Liver (tissue), 8 donors: ENCODE measurements at regions not wholly inside any gene's neighbourhood (a gene's known extent, or its start where the extent isn't known, plus 50 kb on each side); places are given as distances from the start of the nearest gene placed in this dataset.

Experiments used
- DNase-seq: peaks from one replicate; pipeline ENCODE4 v3.0.0-alpha.2; 2017; ENCODE audit warnings: low spot score
- H3K27ac ChIP-seq, 2 donors: one replicate each; pipeline ENCODE4 v1.7.0; 2013; ENCODE audit warnings: inconsistent platforms in 2 of 2, low read length in 2 of 2, control low read depth in 1 of 2, low read depth in 1 of 2, mild to moderate bottlenecking in 1 of 2
- H3K27me3 ChIP-seq, 4 donors: one replicate each; pipeline versions ENCODE4 v1.6.1 to v1.7.0; 2013; ENCODE audit warnings: low read length in 3 of 4, inconsistent platforms in 1 of 4, mild to moderate bottlenecking in 1 of 4, moderate library complexity in 1 of 4; ENCODE audit not compliant: control insufficient read depth in 4 of 4, insufficient read depth in 4 of 4
- H3K36me3 ChIP-seq, 4 donors: one replicate each; pipeline versions ENCODE4 v1.6.1 to v1.7.0; 2013; ENCODE audit warnings: low read length in 3 of 4, mild to moderate bottlenecking in 3 of 4, low read depth in 1 of 4, moderate library complexity in 1 of 4; ENCODE audit not compliant: control insufficient read depth in 4 of 4, insufficient read depth in 3 of 4
- H3K4me1 ChIP-seq, 4 donors: one replicate each; pipeline versions ENCODE4 v1.6.1 to v1.7.0; 2013; ENCODE audit warnings: low read length in 3 of 4, mild to moderate bottlenecking in 3 of 4, moderate library complexity in 1 of 4; ENCODE audit not compliant: control insufficient read depth in 4 of 4, insufficient read depth in 4 of 4
- H3K4me3 ChIP-seq, 3 donors: one replicate each; pipeline versions ENCODE4 v1.6.1 to v1.7.0; 2013; ENCODE audit warnings: low read length in 3 of 3, control low read depth in 1 of 3, low read depth in 1 of 3, mild to moderate bottlenecking in 1 of 3
- H3K9ac ChIP-seq, 2 donors: one replicate each; pipeline ENCODE4 v1.7.0; 2013; ENCODE audit warnings: low read length in 2 of 2, mild to moderate bottlenecking in 2 of 2, moderate library complexity in 2 of 2, control low read depth in 1 of 2, low read depth in 1 of 2
- H3K9me3 ChIP-seq, 4 donors: one replicate each; pipeline versions ENCODE4 v1.6.1 to v1.7.0; 2013; ENCODE audit warnings: low read length in 3 of 4; ENCODE audit not compliant: control insufficient read depth in 4 of 4
- FOXA1 ChIP-seq: IDR thresholded peaks from 2 replicates; pipeline ENCODE4 v1.6.1; 2016; ENCODE audit warnings: antibody characterized with exemption
- HNF4G ChIP-seq: IDR thresholded peaks from 2 replicates; pipeline ENCODE4 v1.6.1; 2016; ENCODE audit warnings: antibody characterized with exemption
- MAX ChIP-seq: IDR thresholded peaks from 2 replicates; pipeline ENCODE4 v1.6.1; 2016; ENCODE audit warnings: antibody characterized with exemption
- NR2F2 ChIP-seq: IDR thresholded peaks from 2 replicates; pipeline ENCODE4 v1.6.1; 2016; ENCODE audit warnings: antibody characterized with exemption
- RAD21 ChIP-seq, 2 donors: IDR thresholded peaks; 2 replicates each; pipeline ENCODE4 v1.6.1; 2016; ENCODE audit warnings: antibody characterized with exemption in 2 of 2, mild to moderate bottlenecking in 2 of 2
- REST ChIP-seq: IDR thresholded peaks from 2 replicates; pipeline ENCODE4 v1.6.1; 2016; ENCODE audit warnings: antibody characterized with exemption, mild to moderate bottlenecking
- RXRA ChIP-seq, 2 donors: IDR thresholded peaks; 2 replicates each; pipeline ENCODE4 v1.6.1; 2017 to 2018; ENCODE audit warnings: antibody characterized with exemption in 2 of 2, mild to moderate bottlenecking in 1 of 2
- SP1 ChIP-seq: IDR thresholded peaks from 2 replicates; pipeline ENCODE4 v1.6.1; 2018; ENCODE audit warnings: antibody characterized with exemption, mild to moderate bottlenecking
- TAF1 ChIP-seq: conservative IDR thresholded peaks from 2 replicates; pipeline ENCODE4 v1.6.1; 2016; ENCODE audit warnings: antibody characterized with exemption, mild to moderate bottlenecking
- YY1 ChIP-seq: IDR thresholded peaks from 2 replicates; pipeline ENCODE4 v1.6.1; 2016; ENCODE audit warnings: antibody characterized with exemption, mild to moderate bottlenecking
- WGBS: extraction: QIAGEN DNeasy Blood & Tissue Kit; methylation state at CpG from one replicate; pipeline ENCODE4 v1.1.7; 2013; 5-methylcytosine and 5-hydroxymethylcytosine counted together
- TF ChIP-seq, protein P1 (sequence below): IDR thresholded peaks from 2 replicates; pipeline ENCODE4 v1.6.1; 2016; ENCODE audit warnings: antibody characterized with exemption
- TF ChIP-seq, protein P2 (sequence below): fragments of 150-350 bp; IDR thresholded peaks from 2 replicates; pipeline ENCODE4 v1.5.1; 2017; ENCODE audit warnings: improper control_type of control experiment, low read depth, low read length; ENCODE audit not compliant: missing input control
- donor health status: healthy.
- donor health status: healthy.
- donor health status: healthy.
- donor health status: healthy.
- donor health status: healthy.

- no peaks in the 10 kb centered on the region for H3K36me3 ChIP-seq
- no peak overlapping the region for H3K9ac ChIP-seq
- no peaks in the 10 kb centered on the region for H3K4me1 ChIP-seq
- H3K9me3 ChIP-seq: no peaks in the 10 kb centered on the region
- H3K27ac ChIP-seq: no peak overlapping the region
- no peak for DNase-seq
- H3K27me3 ChIP-seq: no peaks in the 10 kb centered on the region
- no peak overlapping the region for H3K4me3 ChIP-seq
- peak in 1 of 2 donors; percentile 2 for TF ChIP-seq RAD21 (IDR thresholded peaks at IDR 0.05)
- TF ChIP-seq SP1: no peak
- TF ChIP-seq YY1: no peak
Measured at GRCh38 chr6:140204154-140204553, 829.7 kb upstream of the CITED2 start.

DNA sequence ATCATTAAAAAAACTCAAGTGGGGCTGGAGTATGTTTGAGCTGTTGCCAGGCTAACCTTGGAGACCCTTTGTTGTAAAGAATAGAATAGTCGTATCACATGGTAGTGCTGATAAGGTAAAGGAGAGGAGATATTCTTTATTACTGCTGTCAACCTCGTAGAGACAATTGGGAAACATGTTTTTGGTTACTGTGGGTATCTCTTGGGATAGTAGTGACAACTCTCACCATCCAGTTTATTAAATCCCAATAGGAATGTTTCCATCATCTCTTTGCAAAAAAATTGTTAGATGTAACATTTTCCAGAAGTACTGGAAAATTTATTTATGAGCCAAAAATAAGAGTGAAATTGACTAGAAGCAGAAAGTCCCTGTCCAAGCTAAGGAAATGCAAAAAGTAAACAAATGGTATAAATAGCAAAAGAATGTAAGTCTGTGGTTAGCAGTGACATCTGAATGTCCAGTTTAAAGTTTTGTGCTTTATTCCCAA is 829.3 kb upstream of the CITED2 start:
- DNase-seq: no peak
- H3K4me1 ChIP-seq: no peaks in the 10 kb centered on the region
- no peak overlapping the region for H3K4me3 ChIP-seq
- 52% methylated on average over 2 of the region's 2 CpGs for WGBS
- H3K27ac ChIP-seq: peak overlapping the region; percentile 25 to 33
- H3K36me3 ChIP-seq: no peaks in the 10 kb centered on the region
- TF ChIP-seq MAX: no peak
- peak; percentile 38 for TF ChIP-seq NR2F2
- no peak for TF ChIP-seq YY1
- TF ChIP-seq HNF4G: no peak
- peak; percentile 4 to 27 for TF ChIP-seq RAD21 (IDR thresholded peaks at IDR 0.05)
- TF ChIP-seq, protein P1, sequence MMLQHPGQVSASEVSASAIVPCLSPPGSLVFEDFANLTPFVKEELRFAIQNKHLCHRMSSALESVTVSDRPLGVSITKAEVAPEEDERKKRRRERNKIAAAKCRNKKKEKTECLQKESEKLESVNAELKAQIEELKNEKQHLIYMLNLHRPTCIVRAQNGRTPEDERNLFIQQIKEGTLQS: no peak
- H3K9ac ChIP-seq: no peak overlapping the region
- no peaks in the 10 kb centered on the region for H3K27me3 ChIP-seq
- no peaks in the 10 kb centered on the region for H3K9me3 ChIP-seq

DNA sequence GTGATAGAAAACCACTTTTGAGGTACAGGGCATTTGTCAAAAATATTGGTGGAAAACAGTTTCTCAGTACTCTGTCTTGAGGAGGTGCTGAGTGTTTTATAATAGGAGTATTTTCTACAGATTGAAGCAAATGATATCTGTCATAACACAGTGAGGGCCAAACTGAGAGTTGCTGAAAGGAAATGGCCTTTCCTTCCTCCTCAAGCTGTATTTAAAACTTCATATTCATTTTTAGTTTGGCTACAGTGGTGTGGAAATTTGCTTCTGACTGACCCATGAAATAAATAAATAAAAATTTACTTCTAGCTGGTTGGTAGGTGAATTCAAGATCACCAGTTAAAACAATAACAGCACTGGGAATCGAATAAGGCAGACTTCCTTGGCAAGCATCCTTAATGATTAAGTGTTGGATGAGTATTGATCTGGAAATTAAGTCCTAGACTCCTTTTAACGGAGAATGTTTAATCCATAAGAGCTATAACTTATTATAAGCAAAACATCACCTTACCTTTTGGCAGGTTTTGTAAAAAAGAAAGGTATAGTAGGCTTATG is 828.6 kb upstream of the CITED2 start:
- 74% methylated on average over 2 of the region's 2 CpGs for whole genome bisulfite sequencing
- H3K27me3 ChIP-seq: no peaks in the 10 kb centered on the region
- no peak for TF ChIP-seq FOXA1
- H3K36me3 ChIP-seq: no peaks in the 10 kb centered on the region
- no peak for DNase-seq
- H3K27ac ChIP-seq: no peak overlapping the region
- no peak overlapping the region for H3K9ac ChIP-seq
- no peaks in the 10 kb centered on the region for H3K4me1 ChIP-seq
- no peaks in the 10 kb centered on the region for H3K9me3 ChIP-seq
- no peak overlapping the region for H3K4me3 ChIP-seq

DNA sequence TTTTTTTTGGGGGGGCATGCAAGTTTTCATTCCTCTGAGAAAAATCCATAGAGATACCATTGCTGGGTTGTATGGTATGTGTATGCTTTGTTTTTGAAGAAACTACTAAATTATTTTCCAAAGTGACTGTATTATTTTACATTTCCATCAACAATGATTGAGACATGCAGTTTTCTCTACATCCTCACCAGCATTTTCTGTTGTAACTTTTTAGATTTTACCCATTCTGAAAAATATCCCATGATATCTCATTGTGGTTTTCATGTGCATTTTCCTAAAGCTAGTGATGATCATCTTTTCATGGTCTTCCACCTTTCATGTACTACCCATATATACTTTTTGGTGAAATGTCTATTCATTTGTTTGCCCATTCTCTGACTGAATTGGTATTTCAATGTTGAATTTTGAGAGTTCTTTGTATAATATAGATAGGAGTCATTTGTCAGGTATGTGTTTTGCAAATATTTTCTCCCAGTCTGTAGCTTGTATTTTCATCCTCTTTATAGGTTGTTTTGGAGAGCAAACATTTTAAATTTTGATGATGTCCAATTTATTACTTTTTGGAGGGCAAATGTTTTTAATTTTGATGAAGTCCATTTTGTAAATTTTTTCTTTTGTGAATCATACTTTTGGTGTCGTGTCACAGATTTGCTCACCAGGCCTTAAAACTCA is 827.5 kb upstream of the CITED2 start:
- WGBS: 95% methylated on average over 1 of the region's 1 CpG
- Histone ChIP-seq H3K9ac (no peak overlapping the region), H3K9me3 (no peaks in the 10 kb centered on the region), H3K27ac (no peak overlapping the region), H3K4me3 (no peak overlapping the region), H3K27me3 (no peaks in the 10 kb centered on the region), H3K4me1 (no peaks in the 10 kb centered on the region), H3K36me3 (no peaks in the 10 kb centered on the region)
- DNase-seq: no peak
- TF ChIP-seq REST (no peak), RXRA (IDR thresholded peaks at IDR 0.05) (no peak), HNF4G (no peak), YY1 (no peak), TAF1 (no peak)
- TF ChIP-seq, protein P1: no peak
- TF ChIP-seq, protein P2, sequence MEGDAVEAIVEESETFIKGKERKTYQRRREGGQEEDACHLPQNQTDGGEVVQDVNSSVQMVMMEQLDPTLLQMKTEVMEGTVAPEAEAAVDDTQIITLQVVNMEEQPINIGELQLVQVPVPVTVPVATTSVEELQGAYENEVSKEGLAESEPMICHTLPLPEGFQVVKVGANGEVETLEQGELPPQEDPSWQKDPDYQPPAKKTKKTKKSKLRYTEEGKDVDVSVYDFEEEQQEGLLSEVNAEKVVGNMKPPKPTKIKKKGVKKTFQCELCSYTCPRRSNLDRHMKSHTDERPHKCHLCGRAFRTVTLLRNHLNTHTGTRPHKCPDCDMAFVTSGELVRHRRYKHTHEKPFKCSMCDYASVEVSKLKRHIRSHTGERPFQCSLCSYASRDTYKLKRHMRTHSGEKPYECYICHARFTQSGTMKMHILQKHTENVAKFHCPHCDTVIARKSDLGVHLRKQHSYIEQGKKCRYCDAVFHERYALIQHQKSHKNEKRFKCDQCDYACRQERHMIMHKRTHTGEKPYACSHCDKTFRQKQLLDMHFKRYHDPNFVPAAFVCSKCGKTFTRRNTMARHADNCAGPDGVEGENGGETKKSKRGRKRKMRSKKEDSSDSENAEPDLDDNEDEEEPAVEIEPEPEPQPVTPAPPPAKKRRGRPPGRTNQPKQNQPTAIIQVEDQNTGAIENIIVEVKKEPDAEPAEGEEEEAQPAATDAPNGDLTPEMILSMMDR: no peak
